ENCODE measurements at regions not wholly inside any gene's neighbourhood (a gene's known extent, or its start where the extent isn't known, plus 50 kb on each side); places are given as distances from the start of the nearest gene placed in this dataset.

- H3K9me3 ChIP-seq (ENCODE audit: control insufficient read depth in 2 of 2, insufficient read depth in 1 of 2, low read depth in 1 of 2, low read length in 1 of 2), result peaks cover 0 to 14% of the 10 kb centered on the region in 2 donors
- 88 to 92% (median 89%) methylated on average over 2 of the region's 2 CpGs for WGBS, 3 donors
- no peak overlapping the region for H3K4me3 ChIP-seq (ENCODE audit: low read depth in 1 of 3, low read length in 3 of 3)
- no peak overlapping the region for H3K27ac ChIP-seq (ENCODE audit: low read depth in 1 of 3, low read length in 2 of 3)
- H3K4me1 ChIP-seq (ENCODE audit: control insufficient read depth in 3 of 3, insufficient read depth in 2 of 3, low read depth in 1 of 3, low read length in 2 of 3), result no peaks in the 10 kb centered on the region
- no peak for FAIRE-seq
- no peaks in the 10 kb centered on the region for H3K36me3 ChIP-seq (ENCODE audit: control insufficient read depth in 3 of 3, insufficient read depth in 2 of 3, low read depth in 1 of 3, low read length in 3 of 3)
- no peaks in the 10 kb centered on the region for H3K27me3 ChIP-seq (ENCODE audit: control insufficient read depth in 3 of 3, insufficient read depth in 3 of 3, low read length in 3 of 3)
- no peak for DNase-seq
Observed at GRCh38 chr2:147224070-147224469, 620.8 kb upstream of the ACVR2A start.

GRCh38 chr2:147223553-147224060 lies 621.2 kb upstream of the ACVR2A start:
- H3K4me1 ChIP-seq (ENCODE audit: control insufficient read depth in 3 of 3, insufficient read depth in 2 of 3, low read depth in 1 of 3, low read length in 2 of 3), result no peaks in the 10 kb centered on the region
- H3K36me3 ChIP-seq (ENCODE audit: control insufficient read depth in 3 of 3, insufficient read depth in 2 of 3, low read depth in 1 of 3, low read length in 3 of 3), result no peaks in the 10 kb centered on the region
- 78 to 92% (median 88%) methylated on average over 2 of the region's 2 CpGs for WGBS, 3 donors
- H3K27me3 ChIP-seq (ENCODE audit: control insufficient read depth in 3 of 3, insufficient read depth in 3 of 3, low read length in 3 of 3), result no peaks in the 10 kb centered on the region
- no peak overlapping the region for H3K27ac ChIP-seq (ENCODE audit: low read depth in 1 of 3, low read length in 2 of 3)
- FAIRE-seq, result no peak
- peaks cover 0 to 12% of the 10 kb centered on the region in 2 donors for H3K9me3 ChIP-seq (ENCODE audit: control insufficient read depth in 2 of 2, insufficient read depth in 1 of 2, low read depth in 1 of 2, low read length in 1 of 2)
- no peak overlapping the region for H3K4me3 ChIP-seq (ENCODE audit: low read depth in 1 of 3, low read length in 3 of 3)
- no peak for DNase-seq

GRCh38 chr2:147223119-147223518 lies 621.7 kb upstream of the ACVR2A start:
- Histone ChIP-seq H3K36me3 (ENCODE audit: control insufficient read depth in 3 of 3, insufficient read depth in 2 of 3, low read depth in 1 of 3, low read length in 3 of 3) (no peaks in the 10 kb centered on the region), H3K27ac (ENCODE audit: low read depth in 1 of 3, low read length in 2 of 3) (no peak overlapping the region), H3K9me3 (ENCODE audit: control insufficient read depth in 2 of 2, insufficient read depth in 1 of 2, low read depth in 1 of 2, low read length in 1 of 2) (peaks cover 0 to 12% of the 10 kb centered on the region in 2 donors), H3K27me3 (ENCODE audit: control insufficient read depth in 3 of 3, insufficient read depth in 3 of 3, low read length in 3 of 3) (no peaks in the 10 kb centered on the region), H3K4me3 (ENCODE audit: low read depth in 1 of 3, low read length in 3 of 3) (no peak overlapping the region), H3K4me1 (ENCODE audit: control insufficient read depth in 3 of 3, insufficient read depth in 2 of 3, low read depth in 1 of 3, low read length in 2 of 3) (no peaks in the 10 kb centered on the region)
- no peak for DNase-seq
- FAIRE-seq, result no peak

- Histone ChIP-seq H3K4me1 (ENCODE audit: control insufficient read depth in 3 of 3, insufficient read depth in 2 of 3, low read depth in 1 of 3, low read length in 2 of 3) (no peaks in the 10 kb centered on the region), H3K27ac (ENCODE audit: low read depth in 1 of 3, low read length in 2 of 3) (no peak overlapping the region), H3K27me3 (ENCODE audit: control insufficient read depth in 3 of 3, insufficient read depth in 3 of 3, low read length in 3 of 3) (no peaks in the 10 kb centered on the region), H3K36me3 (ENCODE audit: control insufficient read depth in 3 of 3, insufficient read depth in 2 of 3, low read depth in 1 of 3, low read length in 3 of 3) (no peaks in the 10 kb centered on the region), H3K4me3 (ENCODE audit: low read depth in 1 of 3, low read length in 3 of 3) (no peak overlapping the region), H3K9me3 (ENCODE audit: control insufficient read depth in 2 of 2, insufficient read depth in 1 of 2, low read depth in 1 of 2, low read length in 1 of 2) (peaks cover 0 to 12% of the 10 kb centered on the region in 2 donors)
- no peak for DNase-seq
- FAIRE-seq, result no peak
Observed at GRCh38 chr2:147222506-147222905, 622.3 kb upstream of the ACVR2A start.

DNA sequence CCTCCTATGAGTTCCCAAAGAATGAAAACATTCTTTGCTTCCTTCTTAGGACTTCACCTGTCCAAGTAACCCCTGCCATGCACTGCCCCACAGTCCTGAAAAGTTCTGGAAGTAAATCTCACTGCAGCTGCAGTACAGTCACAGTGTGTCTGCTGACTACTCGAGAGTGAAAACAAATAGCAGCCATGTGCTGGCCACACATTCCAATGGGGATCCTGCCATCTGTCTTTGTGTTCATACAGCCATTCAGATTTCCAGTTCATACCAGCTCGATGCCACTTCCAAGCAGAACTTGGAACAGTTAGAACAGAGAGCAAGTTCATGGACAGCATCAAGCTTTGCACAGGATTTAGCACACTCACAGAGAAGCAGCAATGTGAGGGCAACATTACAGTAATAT lies 629.9 kb upstream of the ACVR2A start:
- no peaks in the 10 kb centered on the region for H3K36me3 ChIP-seq (ENCODE audit: control insufficient read depth in 3 of 3, insufficient read depth in 2 of 3, low read depth in 1 of 3, low read length in 3 of 3)
- no peak overlapping the region for H3K4me3 ChIP-seq (ENCODE audit: low read depth in 1 of 3, low read length in 3 of 3)
- 54 to 71% (median 65%) methylated on average over 2 of the region's 2 CpGs for whole genome bisulfite sequencing, 3 donors
- FAIRE-seq (no peak), DNase-seq (no peak)
- H3K27me3 ChIP-seq (ENCODE audit: control insufficient read depth in 3 of 3, insufficient read depth in 3 of 3, low read length in 3 of 3), result no peaks in the 10 kb centered on the region
- H3K4me1 ChIP-seq (ENCODE audit: control insufficient read depth in 3 of 3, insufficient read depth in 2 of 3, low read depth in 1 of 3, low read length in 2 of 3), result no peaks in the 10 kb centered on the region
- H3K9me3 ChIP-seq (ENCODE audit: control insufficient read depth in 2 of 2, insufficient read depth in 1 of 2, low read depth in 1 of 2, low read length in 1 of 2), result peaks cover 0 to 6% of the 10 kb centered on the region in 2 donors
- H3K27ac ChIP-seq (ENCODE audit: low read depth in 1 of 3, low read length in 2 of 3), result no peak overlapping the region

DNA sequence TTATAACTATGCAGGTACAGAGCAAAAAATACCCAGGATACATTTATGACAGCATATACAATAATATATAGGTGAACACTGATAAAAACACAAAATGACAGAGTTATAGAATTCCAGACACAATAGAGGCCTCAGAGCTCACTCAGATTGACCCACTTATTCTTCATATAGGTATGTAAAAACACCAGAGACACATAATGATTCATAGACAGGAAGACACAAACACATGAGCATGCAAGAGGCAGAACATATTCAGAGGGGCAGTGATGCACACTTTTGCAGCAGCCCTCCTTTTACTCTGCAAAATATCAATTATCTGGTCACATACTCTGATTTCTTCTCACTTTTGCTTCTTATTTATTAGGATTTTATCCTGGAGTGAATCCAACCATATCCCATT lies 633.3 kb upstream of the ACVR2A start:
- peaks cover 0 to 3% of the 10 kb centered on the region in 2 donors for H3K9me3 ChIP-seq (ENCODE audit: control insufficient read depth in 2 of 2, insufficient read depth in 1 of 2, low read depth in 1 of 2, low read length in 1 of 2)
- no peak overlapping the region for H3K4me3 ChIP-seq (ENCODE audit: low read depth in 1 of 3, low read length in 3 of 3)
- DNase-seq (no peak), FAIRE-seq (no peak)
- no peak overlapping the region for H3K27ac ChIP-seq (ENCODE audit: low read depth in 1 of 3, low read length in 2 of 3)
- H3K27me3 ChIP-seq (ENCODE audit: control insufficient read depth in 3 of 3, insufficient read depth in 3 of 3, low read length in 3 of 3), result no peaks in the 10 kb centered on the region
- no peaks in the 10 kb centered on the region for H3K4me1 ChIP-seq (ENCODE audit: control insufficient read depth in 3 of 3, insufficient read depth in 2 of 3, low read depth in 1 of 3, low read length in 2 of 3)
- no peaks in the 10 kb centered on the region for H3K36me3 ChIP-seq (ENCODE audit: control insufficient read depth in 3 of 3, insufficient read depth in 2 of 3, low read depth in 1 of 3, low read length in 3 of 3)

DNA sequence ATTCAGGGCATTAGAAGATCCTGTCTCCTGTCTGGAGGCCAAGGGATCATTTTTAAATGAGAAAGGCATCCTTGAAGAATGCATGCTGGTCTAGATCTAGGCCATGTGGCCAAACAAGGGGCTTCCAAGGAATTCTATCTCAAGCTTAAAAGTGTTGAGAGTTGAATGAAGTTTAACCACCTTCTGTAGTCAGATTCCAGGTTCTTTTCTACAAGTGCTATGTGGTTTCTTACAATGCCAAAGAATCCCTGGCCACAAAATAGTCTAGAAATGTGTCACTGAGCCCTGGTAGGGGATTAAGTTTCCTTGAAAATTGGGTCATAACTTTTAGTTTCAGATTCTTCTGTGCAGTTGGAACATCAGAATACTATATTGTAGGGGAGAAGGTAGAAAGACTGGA lies 640.7 kb upstream of the ACVR2A start:
- DNase-seq, result no peak
- Histone ChIP-seq H3K36me3 (ENCODE audit: control insufficient read depth in 3 of 3, insufficient read depth in 2 of 3, low read depth in 1 of 3, low read length in 3 of 3) (no peaks in the 10 kb centered on the region), H3K9me3 (ENCODE audit: control insufficient read depth in 2 of 2, insufficient read depth in 1 of 2, low read depth in 1 of 2, low read length in 1 of 2) (peaks cover 0 to 12% of the 10 kb centered on the region in 2 donors), H3K27me3 (ENCODE audit: control insufficient read depth in 3 of 3, insufficient read depth in 3 of 3, low read length in 3 of 3) (no peaks in the 10 kb centered on the region), H3K4me3 (ENCODE audit: low read depth in 1 of 3, low read length in 3 of 3) (no peak overlapping the region), H3K27ac (ENCODE audit: low read depth in 1 of 3, low read length in 2 of 3) (no peak overlapping the region), H3K4me1 (ENCODE audit: control insufficient read depth in 3 of 3, insufficient read depth in 2 of 3, low read depth in 1 of 3, low read length in 2 of 3) (peaks cover 0 to 10% (median 0%) of the 10 kb centered on the region in 3 donors)
- FAIRE-seq, result no peak

DNA sequence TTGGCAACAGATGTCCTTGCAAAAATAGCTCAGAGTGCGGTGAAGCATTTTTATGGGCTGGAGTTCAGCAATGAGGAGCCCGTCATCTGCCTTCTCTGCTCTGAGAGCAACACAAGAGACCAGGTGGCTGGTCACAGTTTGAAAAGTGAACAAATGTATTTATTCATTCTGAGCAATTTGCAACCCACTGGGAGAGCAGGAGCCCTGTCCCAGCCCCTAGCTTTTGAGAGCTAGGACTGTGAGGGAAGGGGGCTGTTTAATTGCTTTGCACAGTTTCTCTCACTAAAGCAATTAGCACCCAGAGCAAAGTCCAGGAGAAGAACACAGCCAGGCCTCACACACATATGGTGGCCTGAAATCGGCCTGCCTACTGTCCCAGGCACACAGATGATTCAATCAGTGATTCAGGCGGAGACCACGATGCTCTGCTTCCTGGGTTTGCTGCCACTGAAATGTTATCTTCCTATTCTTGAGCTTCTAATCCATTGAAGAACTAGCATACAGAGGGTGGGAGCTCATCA lies 646.1 kb upstream of the ACVR2A start:
- no peaks in the 10 kb centered on the region for H3K9me3 ChIP-seq (ENCODE audit: control insufficient read depth in 2 of 2, insufficient read depth in 1 of 2, low read depth in 1 of 2, low read length in 1 of 2)
- DNase-seq, result no peak
- no peaks in the 10 kb centered on the region for H3K27me3 ChIP-seq (ENCODE audit: control insufficient read depth in 3 of 3, insufficient read depth in 3 of 3, low read length in 3 of 3)

GRCh38 chr2:147197754-147198483 lies 646.9 kb upstream of the ACVR2A start:
- Histone ChIP-seq H3K9me3 (ENCODE audit: control insufficient read depth in 2 of 2, insufficient read depth in 1 of 2, low read depth in 1 of 2, low read length in 1 of 2) (no peaks in the 10 kb centered on the region), H3K4me3 (ENCODE audit: low read depth in 1 of 3, low read length in 3 of 3) (no peak overlapping the region), H3K27me3 (ENCODE audit: control insufficient read depth in 3 of 3, insufficient read depth in 3 of 3, low read length in 3 of 3) (no peaks in the 10 kb centered on the region), H3K4me1 (ENCODE audit: control insufficient read depth in 3 of 3, insufficient read depth in 2 of 3, low read depth in 1 of 3, low read length in 2 of 3) (peaks cover 0 to 12% (median 3%) of the 10 kb centered on the region in 3 donors), H3K27ac (ENCODE audit: low read depth in 1 of 3, low read length in 2 of 3) (no peak overlapping the region), H3K36me3 (ENCODE audit: control insufficient read depth in 3 of 3, insufficient read depth in 2 of 3, low read depth in 1 of 3, low read length in 3 of 3) (no peaks in the 10 kb centered on the region)
- DNase-seq, result no peak
- 80 to 88% (median 86%) methylated on average over 8 of the region's 8 CpGs for WGBS, 3 donors
- no peak for FAIRE-seq

More for the DNA sequence above, 646.1 kb upstream of the ACVR2A start:
- Histone ChIP-seq H3K27ac (ENCODE audit: low read depth in 1 of 3, low read length in 2 of 3) (no peak overlapping the region), H3K4me1 (ENCODE audit: control insufficient read depth in 3 of 3, insufficient read depth in 2 of 3, low read depth in 1 of 3, low read length in 2 of 3) (peaks cover 0 to 12% (median 3%) of the 10 kb centered on the region in 3 donors), H3K36me3 (ENCODE audit: control insufficient read depth in 3 of 3, insufficient read depth in 2 of 3, low read depth in 1 of 3, low read length in 3 of 3) (no peaks in the 10 kb centered on the region), H3K4me3 (ENCODE audit: low read depth in 1 of 3, low read length in 3 of 3) (no peak overlapping the region)
- FAIRE-seq, result no peak
- 66 to 69% (median 68%) methylated on average over 5 of the region's 5 CpGs for WGBS, 3 donors
